ENCODE measurements at regions not wholly inside any gene's neighbourhood (a gene's known extent, or its start where the extent isn't known, plus 50 kb on each side); places are given as distances from the start of the nearest gene placed in this dataset.

GRCh38 chr2:183521911-183522310, 397.7 kb downstream of the NUP35 start:
- TF ChIP-seq, protein P1, sequence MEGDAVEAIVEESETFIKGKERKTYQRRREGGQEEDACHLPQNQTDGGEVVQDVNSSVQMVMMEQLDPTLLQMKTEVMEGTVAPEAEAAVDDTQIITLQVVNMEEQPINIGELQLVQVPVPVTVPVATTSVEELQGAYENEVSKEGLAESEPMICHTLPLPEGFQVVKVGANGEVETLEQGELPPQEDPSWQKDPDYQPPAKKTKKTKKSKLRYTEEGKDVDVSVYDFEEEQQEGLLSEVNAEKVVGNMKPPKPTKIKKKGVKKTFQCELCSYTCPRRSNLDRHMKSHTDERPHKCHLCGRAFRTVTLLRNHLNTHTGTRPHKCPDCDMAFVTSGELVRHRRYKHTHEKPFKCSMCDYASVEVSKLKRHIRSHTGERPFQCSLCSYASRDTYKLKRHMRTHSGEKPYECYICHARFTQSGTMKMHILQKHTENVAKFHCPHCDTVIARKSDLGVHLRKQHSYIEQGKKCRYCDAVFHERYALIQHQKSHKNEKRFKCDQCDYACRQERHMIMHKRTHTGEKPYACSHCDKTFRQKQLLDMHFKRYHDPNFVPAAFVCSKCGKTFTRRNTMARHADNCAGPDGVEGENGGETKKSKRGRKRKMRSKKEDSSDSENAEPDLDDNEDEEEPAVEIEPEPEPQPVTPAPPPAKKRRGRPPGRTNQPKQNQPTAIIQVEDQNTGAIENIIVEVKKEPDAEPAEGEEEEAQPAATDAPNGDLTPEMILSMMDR (IDR thresholded peaks at IDR 0.05), result no peak
- TF ChIP-seq POLR2A (IDR thresholded peaks at IDR 0.05), result no peak
